Kidney epithelial cell (primary cell): ENCODE measurements at regions not wholly inside any gene's neighbourhood (a gene's known extent, or its start where the extent isn't known, plus 50 kb on each side); places are given as distances from the start of the nearest gene placed in this dataset.

ENCODE experiments used
- DNase-seq: peaks from one replicate; pipeline ENCODE4 v3.0.0-alpha.2; 2010; ENCODE audit warnings: low read depth
- H3K27me3 ChIP-seq: 2 replicates; pipeline ENCODE4 v1.6.0; 2011; ENCODE audit warnings: low read length; ENCODE audit not compliant: control insufficient read depth, insufficient read depth
- H3K36me3 ChIP-seq: 2 replicates; pipeline ENCODE4 v1.5.1; 2011; ENCODE audit warnings: low read length; ENCODE audit not compliant: control insufficient read depth, insufficient read depth
- H3K4me3 ChIP-seq: 2 replicates; pipeline ENCODE4 v1.5.1; 2011; ENCODE audit warnings: low read depth, mild to moderate bottlenecking, control low read depth, low read length
- TF ChIP-seq, protein P1 (sequence below): IDR thresholded peaks from 2 replicates; pipeline ENCODE4 v1.5.1; 2011; ENCODE audit warnings: mild to moderate bottlenecking, moderate library complexity, low read length, control low read depth, inconsistent platforms; ENCODE audit not compliant: insufficient read depth, poor library complexity, severe bottlenecking

GRCh38 chr12:84073401-84073800 is 839.2 kb downstream of the SLC6A15 start:
- Histone ChIP-seq H3K4me3 (no peak overlapping the region), H3K36me3 (no peaks in the 10 kb centered on the region), H3K27me3 (no peaks in the 10 kb centered on the region)
- DNase-seq = no peak
- TF ChIP-seq, protein P1, sequence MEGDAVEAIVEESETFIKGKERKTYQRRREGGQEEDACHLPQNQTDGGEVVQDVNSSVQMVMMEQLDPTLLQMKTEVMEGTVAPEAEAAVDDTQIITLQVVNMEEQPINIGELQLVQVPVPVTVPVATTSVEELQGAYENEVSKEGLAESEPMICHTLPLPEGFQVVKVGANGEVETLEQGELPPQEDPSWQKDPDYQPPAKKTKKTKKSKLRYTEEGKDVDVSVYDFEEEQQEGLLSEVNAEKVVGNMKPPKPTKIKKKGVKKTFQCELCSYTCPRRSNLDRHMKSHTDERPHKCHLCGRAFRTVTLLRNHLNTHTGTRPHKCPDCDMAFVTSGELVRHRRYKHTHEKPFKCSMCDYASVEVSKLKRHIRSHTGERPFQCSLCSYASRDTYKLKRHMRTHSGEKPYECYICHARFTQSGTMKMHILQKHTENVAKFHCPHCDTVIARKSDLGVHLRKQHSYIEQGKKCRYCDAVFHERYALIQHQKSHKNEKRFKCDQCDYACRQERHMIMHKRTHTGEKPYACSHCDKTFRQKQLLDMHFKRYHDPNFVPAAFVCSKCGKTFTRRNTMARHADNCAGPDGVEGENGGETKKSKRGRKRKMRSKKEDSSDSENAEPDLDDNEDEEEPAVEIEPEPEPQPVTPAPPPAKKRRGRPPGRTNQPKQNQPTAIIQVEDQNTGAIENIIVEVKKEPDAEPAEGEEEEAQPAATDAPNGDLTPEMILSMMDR = no peak

- DNase-seq = no peak
- TF ChIP-seq, protein P1 = no peak
- no peak overlapping the region for H3K4me3 ChIP-seq
- no peaks in the 10 kb centered on the region for H3K36me3 ChIP-seq
- no peaks in the 10 kb centered on the region for H3K27me3 ChIP-seq
These were observed 839.6 kb downstream of the SLC6A15 start for GRCh38 chr12:84072961-84073360.

- no peak overlapping the region for H3K4me3 ChIP-seq
- H3K36me3 ChIP-seq = no peaks in the 10 kb centered on the region
- no peak for DNase-seq
- TF ChIP-seq, protein P1 = no peak
- H3K27me3 ChIP-seq = no peaks in the 10 kb centered on the region
These were observed 842.3 kb downstream of the SLC6A15 start for GRCh38 chr12:84070292-84070691.

DNA sequence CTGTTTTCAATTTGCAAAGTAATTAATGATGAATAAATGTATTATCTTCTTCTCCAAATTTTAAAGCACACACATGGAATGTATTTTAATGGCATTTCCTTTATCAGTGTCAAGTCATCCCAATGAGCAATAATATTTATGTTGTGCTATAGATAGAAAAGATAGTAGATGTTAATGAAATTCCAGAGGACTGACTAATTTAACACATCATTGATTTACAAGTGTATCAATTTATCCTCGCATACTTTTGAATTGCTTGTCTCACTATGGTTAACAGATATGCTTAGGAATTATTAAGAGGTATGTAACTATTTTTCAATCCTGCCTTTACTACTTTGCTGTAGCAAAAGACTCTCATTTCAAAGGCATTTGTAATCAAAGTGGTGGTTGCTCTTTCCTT is 842.9 kb downstream of the SLC6A15 start:
- TF ChIP-seq, protein P1 = no peak
- DNase-seq = no peak

DNA sequence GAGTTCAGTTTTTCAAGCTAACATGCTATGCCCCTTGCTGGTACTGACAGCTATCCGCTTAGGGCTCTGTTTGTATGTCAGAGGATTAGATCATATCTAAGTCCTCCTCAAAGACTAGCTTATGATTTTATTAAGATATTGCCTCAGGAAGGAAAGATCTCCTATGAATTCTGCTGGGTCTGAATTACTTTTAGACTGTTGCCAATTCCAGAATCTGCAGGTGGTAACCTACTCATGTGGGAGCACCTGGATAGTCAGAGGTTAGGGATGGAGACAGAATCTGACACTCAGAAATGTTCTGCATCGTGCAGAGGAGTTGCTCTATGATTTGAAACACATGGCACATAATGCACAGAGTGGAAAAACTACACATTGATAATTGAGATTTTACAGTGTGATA is 843.4 kb downstream of the SLC6A15 start:
- H3K4me3 ChIP-seq = no peak overlapping the region
- no peak for DNase-seq

More for the DNA sequence above, 842.9 kb downstream of the SLC6A15 start:
- no peak overlapping the region for H3K4me3 ChIP-seq
- H3K27me3 ChIP-seq = no peaks in the 10 kb centered on the region
- no peaks in the 10 kb centered on the region for H3K36me3 ChIP-seq

GRCh38 chr12:84058136-84058535 is 854.5 kb downstream of the SLC6A15 start:
- DNase-seq = no peak
- Histone ChIP-seq H3K36me3 (no peaks in the 10 kb centered on the region), H3K27me3 (no peaks in the 10 kb centered on the region), H3K4me3 (no peak overlapping the region)
- TF ChIP-seq, protein P1 = no peak

More for the DNA sequence above, 843.4 kb downstream of the SLC6A15 start:
- no peaks in the 10 kb centered on the region for H3K27me3 ChIP-seq
- TF ChIP-seq, protein P1 = no peak
- no peaks in the 10 kb centered on the region for H3K36me3 ChIP-seq
